ENCODE measurements at regions not wholly inside any gene's neighbourhood (a gene's known extent, or its start where the extent isn't known, plus 50 kb on each side); places are given as distances from the start of the nearest gene placed in this dataset.

GRCh38 chr6:104396077-104396476, 463.6 kb downstream of the HACE1 start:
- H3K36me3 ChIP-seq (ENCODE audit: low read length), result no peaks in the 10 kb centered on the region
- no peaks in the 10 kb centered on the region for H4K20me1 ChIP-seq (ENCODE audit: low read depth, low read length)
- H2AFZ ChIP-seq (ENCODE audit: low read depth, low read length, severe bottlenecking), result no peak overlapping the region
- H3K79me2 ChIP-seq (ENCODE audit: insufficient read depth, low read length), result no peaks in the 10 kb centered on the region
- no peak overlapping the region for H3K4me3 ChIP-seq (ENCODE audit: insufficient read depth, low read length, poor library complexity, severe bottlenecking)
- no peaks in the 10 kb centered on the region for H3K9me3 ChIP-seq (ENCODE audit: insufficient read depth, low read length)
- H3K27ac ChIP-seq (ENCODE audit: low read depth, low read length), result no peak overlapping the region
- H3K4me2 ChIP-seq (ENCODE audit: low read depth, low read length, poor library complexity, severe bottlenecking), result no peak overlapping the region
- H3K27me3 ChIP-seq (ENCODE audit: low read length), result no peaks in the 10 kb centered on the region
- no peak for TF ChIP-seq EZH2phosphoT487 (conservative IDR thresholded peaks at IDR 0.05; ENCODE audit: low read length)
- TF ChIP-seq CTCF (IDR thresholded peaks at IDR 0.05; ENCODE audit: insufficient read depth, low read length, poor library complexity, severe bottlenecking), result no peak
- H3K9me2 ChIP-seq (replicated peaks; ENCODE audit: insufficient read depth, low read length), result no peaks in the 10 kb centered on the region
- no peak overlapping the region for H3K9ac ChIP-seq (ENCODE audit: low read length)
- H3F3A ChIP-seq (ENCODE audit: insufficient read depth), result no peaks in the 10 kb centered on the region

- Histone ChIP-seq H3K9ac (ENCODE audit: low read length) (no peak overlapping the region), H2AFZ (ENCODE audit: low read depth, low read length, severe bottlenecking) (no peak overlapping the region), H3K36me3 (ENCODE audit: low read length) (no peaks in the 10 kb centered on the region), H3K9me2 (replicated peaks; ENCODE audit: insufficient read depth, low read length) (no peaks in the 10 kb centered on the region), H3K27me3 (ENCODE audit: low read length) (no peaks in the 10 kb centered on the region), H3F3A (ENCODE audit: insufficient read depth) (no peaks in the 10 kb centered on the region), H3K79me2 (ENCODE audit: insufficient read depth, low read length) (no peaks in the 10 kb centered on the region), H3K4me3 (ENCODE audit: insufficient read depth, low read length, poor library complexity, severe bottlenecking) (no peak overlapping the region), H4K20me1 (ENCODE audit: low read depth, low read length) (no peaks in the 10 kb centered on the region), H3K9me3 (ENCODE audit: insufficient read depth, low read length) (no peaks in the 10 kb centered on the region), H3K4me2 (ENCODE audit: low read depth, low read length, poor library complexity, severe bottlenecking) (no peak overlapping the region), H3K27ac (ENCODE audit: low read depth, low read length) (no peak overlapping the region)
- TF ChIP-seq EZH2phosphoT487 (conservative IDR thresholded peaks at IDR 0.05; ENCODE audit: low read length) (no peak), CTCF (IDR thresholded peaks at IDR 0.05; ENCODE audit: insufficient read depth, low read length, poor library complexity, severe bottlenecking) (no peak)
These were observed 477.8 kb downstream of the HACE1 start for GRCh38 chr6:104381907-104382306.

DNA sequence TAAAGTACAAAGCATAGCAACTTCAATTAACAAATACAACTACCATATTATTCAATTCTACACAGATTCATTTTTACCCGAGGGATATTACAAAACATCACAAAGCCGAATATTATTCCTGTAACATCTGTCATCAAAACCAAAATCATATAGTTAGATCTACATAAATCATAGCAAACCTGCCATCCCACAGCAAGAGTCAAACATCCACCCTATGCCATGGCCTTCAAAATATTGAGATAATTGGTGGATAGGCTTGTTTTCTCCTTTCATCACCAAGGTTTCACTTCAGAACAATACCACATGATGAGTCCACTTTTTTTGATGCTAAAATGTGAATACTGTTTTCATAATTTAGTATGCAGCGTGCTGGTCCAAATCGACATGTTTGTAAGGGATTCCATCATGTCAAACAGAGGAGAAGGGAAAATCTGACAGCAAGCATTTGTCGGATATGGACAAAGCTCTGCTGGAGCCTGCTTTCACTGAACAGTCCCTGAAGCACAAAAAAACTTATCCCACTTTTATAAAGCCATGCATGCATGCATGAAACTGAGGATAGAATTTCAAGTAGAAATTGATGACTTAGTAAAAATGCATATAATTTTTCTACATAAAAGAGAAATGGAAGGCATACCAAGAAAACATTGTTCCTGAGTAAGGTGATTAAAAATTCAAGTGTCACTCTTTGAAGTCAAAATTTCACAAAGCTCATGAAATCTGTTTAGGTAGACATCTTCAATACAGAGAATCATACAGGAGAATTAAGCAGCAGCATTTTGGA, 494.1 kb downstream of the HACE1 start:
- no peak overlapping the region for H3K4me3 ChIP-seq (ENCODE audit: insufficient read depth, low read length, poor library complexity, severe bottlenecking)
- H3K36me3 ChIP-seq (ENCODE audit: low read length), result no peaks in the 10 kb centered on the region
- no peaks in the 10 kb centered on the region for H3F3A ChIP-seq (ENCODE audit: insufficient read depth)
- H3K9ac ChIP-seq (ENCODE audit: low read length), result no peak overlapping the region
- no peaks in the 10 kb centered on the region for H3K79me2 ChIP-seq (ENCODE audit: insufficient read depth, low read length)
- TF ChIP-seq CTCF (IDR thresholded peaks at IDR 0.05; ENCODE audit: insufficient read depth, low read length, poor library complexity, severe bottlenecking), result no peak
- no peak for TF ChIP-seq EZH2phosphoT487 (conservative IDR thresholded peaks at IDR 0.05; ENCODE audit: low read length)
- H3K9me2 ChIP-seq (replicated peaks; ENCODE audit: insufficient read depth, low read length), result no peaks in the 10 kb centered on the region
- H3K4me2 ChIP-seq (ENCODE audit: low read depth, low read length, poor library complexity, severe bottlenecking), result no peak overlapping the region
- H3K27ac ChIP-seq (ENCODE audit: low read depth, low read length), result no peak overlapping the region
- no peak overlapping the region for H2AFZ ChIP-seq (ENCODE audit: low read depth, low read length, severe bottlenecking)
- no peaks in the 10 kb centered on the region for H4K20me1 ChIP-seq (ENCODE audit: low read depth, low read length)
- H3K9me3 ChIP-seq (ENCODE audit: insufficient read depth, low read length), result no peaks in the 10 kb centered on the region
- H3K27me3 ChIP-seq (ENCODE audit: low read length), result no peaks in the 10 kb centered on the region
